HG03442 (cell line): ENCODE measurements at regions not wholly inside any gene's neighbourhood (a gene's known extent, or its start where the extent isn't known, plus 50 kb on each side); places are given as distances from the start of the nearest gene placed in this dataset.

Experiments used
- ATAC-seq: cut with Tn5 transposase; IDR thresholded peaks from one replicate; pipeline ENCODE4 v1.9.1; 2021; ENCODE audit warnings: mild to moderate bottlenecking, moderate library complexity; ENCODE audit not compliant: unreplicated experiment

GRCh38 chr1:224846119-224846907 lies 83.2 kb upstream of the DNAH14 start:
- ATAC-seq: no peak

- ATAC-seq: no peak
Observed at GRCh38 chr1:224850446-224850845, 79.0 kb upstream of the DNAH14 start.

- peak; percentile 66 for ATAC-seq
Observed at GRCh38 chr1:224851210-224851847, 78.1 kb upstream of the DNAH14 start.

- ATAC-seq: peak; percentile 24
Observed at GRCh38 chr1:224851848-224852261, 77.6 kb upstream of the DNAH14 start.

- no peak for ATAC-seq
Observed at GRCh38 chr1:224852901-224853568, 76.4 kb upstream of the DNAH14 start.

GRCh38 chr1:224856973-224857372 lies 72.5 kb upstream of the DNAH14 start:
- ATAC-seq: no peak

GRCh38 chr1:224859651-224860050 lies 69.8 kb upstream of the DNAH14 start:
- no peak for ATAC-seq

- no peak for ATAC-seq
Observed at GRCh38 chr1:224860488-224861338, 68.8 kb upstream of the DNAH14 start.

- ATAC-seq: no peak
Observed at GRCh38 chr1:224861339-224861716, 68.1 kb upstream of the DNAH14 start.

GRCh38 chr1:224863486-224863885 lies 66.0 kb upstream of the DNAH14 start:
- no peak for ATAC-seq

GRCh38 chr1:224864006-224864405 lies 65.5 kb upstream of the DNAH14 start:
- no peak for ATAC-seq

- ATAC-seq: no peak
Observed at GRCh38 chr1:224865510-224865909, 64.0 kb upstream of the DNAH14 start.

GRCh38 chr1:224866940-224867339 lies 62.5 kb upstream of the DNAH14 start:
- ATAC-seq: no peak

- no peak for ATAC-seq
Observed at GRCh38 chr1:224867715-224868114, 61.8 kb upstream of the DNAH14 start.

- ATAC-seq: no peak
Observed at GRCh38 chr1:224872832-224873433, 56.5 kb upstream of the DNAH14 start.

GRCh38 chr1:224873434-224874369 lies 55.8 kb upstream of the DNAH14 start:
- ATAC-seq: no peak

GRCh38 chr1:224874775-224875174 lies 54.7 kb upstream of the DNAH14 start:
- ATAC-seq: no peak

GRCh38 chr1:224879162-224879803 lies 50.2 kb upstream of the DNAH14 start:
- no peak for ATAC-seq
